CD4-positive, alpha-beta T cell (primary cell): ENCODE measurements at regions not wholly inside any gene's neighbourhood (a gene's known extent, or its start where the extent isn't known, plus 50 kb on each side); places are given as distances from the start of the nearest gene placed in this dataset.

Experiments
- ATAC-seq: fragments of 200-7000 bp; cut with Tn5 transposase; one replicate; pipeline ENCODE4 v1.10.0; 2022; ENCODE audit warnings: mild to moderate bottlenecking; ENCODE audit not compliant: poor library complexity
- CTCF ChIA-PET: fragments of 350-600 bp; sonication (Branson Sonifier 250); formaldehyde crosslinking; loops from one replicate; lab custom pipeline; 2021; ENCODE audit warnings: antibody characterized with exemption, inconsistent platforms; lab: Charles Lee
- POLR2A ChIA-PET: fragments of 350-600 bp; sonication (Branson Sonifier 250); formaldehyde crosslinking; loops from one replicate; lab custom pipeline; 2021; ENCODE audit warnings: antibody characterized with exemption, inconsistent platforms; lab: Charles Lee
- DNase-seq, 14 experiments: peaks; one replicate each; pipeline ENCODE4 v3.0.0-alpha.2; 2013 to 2020; ENCODE audit warnings: mixed read lengths in 2 of 14
- H3K27ac ChIP-seq, 2 donors: one replicate each; pipeline versions ENCODE4 v1.5.1 to v1.7.0; 2013; ENCODE audit warnings: low read length in 2 of 2, low read depth in 1 of 2, mild to moderate bottlenecking in 1 of 2
- H3K27me3 ChIP-seq, 2 experiments: 1 replicate in 1 of 2; 2 replicates in 1 of 2; pipeline versions ENCODE4 v1.6.1 to v1.7.0; 2013; ENCODE audit warnings: low read length in 2 of 2, control low read depth in 1 of 2, mild to moderate bottlenecking in 1 of 2, moderate library complexity in 1 of 2; ENCODE audit not compliant: insufficient read depth in 2 of 2, control insufficient read depth in 1 of 2
- H3K36me3 ChIP-seq: one replicate; pipeline ENCODE4 v1.6.1; 2013; ENCODE audit warnings: low read length, control low read depth; ENCODE audit not compliant: insufficient read depth
- H3K4me1 ChIP-seq: one replicate; pipeline ENCODE4 v1.6.1; 2013; ENCODE audit warnings: low read length, control low read depth; ENCODE audit not compliant: insufficient read depth
- H3K4me3 ChIP-seq: one replicate; pipeline ENCODE4 v1.5.1; 2013; ENCODE audit warnings: mild to moderate bottlenecking, low read length, moderate library complexity
- H3K9me3 ChIP-seq, 2 experiments: 1 replicate in 1 of 2; 2 replicates in 1 of 2; pipeline versions ENCODE4 v1.6.1 to v1.7.0; 2013; ENCODE audit warnings: low read length in 2 of 2, mild to moderate bottlenecking in 2 of 2, control low read depth in 1 of 2, moderate library complexity in 1 of 2; ENCODE audit not compliant: control insufficient read depth in 1 of 2, insufficient read depth in 1 of 2
- H3K27ac Mint-ChIP-seq: one replicate; pipeline ENCODE4 v1.8.0; 2020; ENCODE audit warnings: mixed read lengths
- H3K27me3 Mint-ChIP-seq: one replicate; pipeline ENCODE4 v1.8.0; 2021; ENCODE audit warnings: mixed read lengths
- H3K36me3 Mint-ChIP-seq: one replicate; pipeline ENCODE4 v1.8.0; 2021; ENCODE audit warnings: low read depth, mixed read lengths
- H3K4me1 Mint-ChIP-seq: one replicate; pipeline ENCODE4 v1.8.0; 2021; ENCODE audit warnings: low read depth, mixed read lengths
- H3K4me3 Mint-ChIP-seq: one replicate; pipeline ENCODE4 v1.8.0; 2020; ENCODE audit warnings: mild to moderate bottlenecking, mixed read lengths
- H3K9me3 Mint-ChIP-seq: one replicate; pipeline ENCODE4 v1.8.0; 2020; ENCODE audit warnings: mixed read lengths
- CTCF ChIP-seq: fragments of 200-600 bp; IDR thresholded peaks from one replicate; pipeline ENCODE4 v1.8.0; 2022; ENCODE audit warnings: antibody characterized with exemption, mild to moderate bottlenecking
- intact Hi-C, 2 experiments: fragments of 100-400 bp; cut with DNase I in 1 of 2; cut with micrococcal nuclease in 1 of 2; formaldehyde crosslinking; loops; one replicate each; pipeline versions ENCODE4 v1.15.1 to v1.9.0; 2023 to 2025; cut with DNase I, micrococcal nuclease

GRCh38 chr1:22216210-22216883 lies 73.5 kb upstream of the WNT4 start:
- ATAC-seq (no peak), DNase-seq (no peak)
- no peak overlapping the region for H3K4me3 Mint-ChIP-seq
- no peak for TF ChIP-seq CTCF
- CTCF ChIA-PET: no interaction called here
- no peaks in the 10 kb centered on the region for H3K4me1 Mint-ChIP-seq
- no peak overlapping the region for H3K27ac Mint-ChIP-seq
- Histone ChIP-seq H3K4me3 (no peak overlapping the region), H3K27ac (no peak overlapping the region), H3K36me3 (no peaks in the 10 kb centered on the region), H3K27me3 (peaks cover 9 to 20% of the 10 kb centered on the region in 2 experiments), H3K9me3 (no peaks in the 10 kb centered on the region), H3K4me1 (no peaks in the 10 kb centered on the region)
- POLR2A ChIA-PET: no interaction called here
- no peaks in the 10 kb centered on the region for H3K9me3 Mint-ChIP-seq
- peaks cover 40% of the 10 kb centered on the region for H3K27me3 Mint-ChIP-seq
- H3K36me3 Mint-ChIP-seq: no peaks in the 10 kb centered on the region
- intact Hi-C loops: no loop called here

GRCh38 chr1:22216966-22217365 lies 74.1 kb upstream of the WNT4 start:
- Mint-ChIP-seq H3K27me3 (peaks cover 38% of the 10 kb centered on the region), H3K4me1 (no peaks in the 10 kb centered on the region), H3K4me3 (no peak overlapping the region), H3K27ac (no peak overlapping the region), H3K9me3 (no peaks in the 10 kb centered on the region), H3K36me3 (no peaks in the 10 kb centered on the region)
- Histone ChIP-seq H3K27ac (no peak overlapping the region), H3K9me3 (no peaks in the 10 kb centered on the region), H3K4me3 (no peak overlapping the region), H3K27me3 (peaks cover 8 to 15% of the 10 kb centered on the region in 2 experiments), H3K36me3 (no peaks in the 10 kb centered on the region), H3K4me1 (no peaks in the 10 kb centered on the region)
- intact Hi-C loops: no loop called here
- ATAC-seq: no peak
- CTCF ChIA-PET: no interaction called here
- DNase-seq: no peak
- no peak for TF ChIP-seq CTCF
- POLR2A ChIA-PET: no interaction called here

- Histone ChIP-seq H3K27me3 (peaks cover 3 to 7% of the 10 kb centered on the region in 2 experiments), H3K4me3 (no peak overlapping the region), H3K4me1 (no peaks in the 10 kb centered on the region), H3K36me3 (no peaks in the 10 kb centered on the region), H3K27ac (no peak overlapping the region), H3K9me3 (no peaks in the 10 kb centered on the region)
- ATAC-seq (no peak), DNase-seq (no peak)
- Mint-ChIP-seq H3K4me3 (no peak overlapping the region), H3K27me3 (peaks cover 33% of the 10 kb centered on the region), H3K36me3 (no peaks in the 10 kb centered on the region), H3K27ac (no peak overlapping the region), H3K9me3 (no peaks in the 10 kb centered on the region), H3K4me1 (no peaks in the 10 kb centered on the region)
- intact Hi-C loops: no loop called here
- ChIA-PET CTCF (no interaction called here), POLR2A (no interaction called here)
- no peak for TF ChIP-seq CTCF
Observed at GRCh38 chr1:22217811-22218460, 75.0 kb upstream of the WNT4 start.
